MM.1S (cell line): ENCODE measurements at regions not wholly inside any gene's neighbourhood (a gene's known extent, or its start where the extent isn't known, plus 50 kb on each side); places are given as distances from the start of the nearest gene placed in this dataset.

ENCODE experiments used
- DNase-seq: peaks from one replicate; pipeline ENCODE4 v3.0.0-alpha.2; 2015
- H2AFZ ChIP-seq: fragments of 300-600 bp; sonication (generic); 2 replicates; pipeline ENCODE4 v1.6.0; 2016; ENCODE audit warnings: antibody characterized with exemption, low read length
- H3F3A ChIP-seq: fragments of 300-600 bp; sonication (generic); 2 replicates; pipeline ENCODE4 v1.6.1; 2016; ENCODE audit warnings: mild to moderate bottlenecking, antibody characterized with exemption, low read length, moderate library complexity, mixed read lengths; ENCODE audit not compliant: insufficient read depth
- H3K27ac ChIP-seq: fragments of 300-600 bp; sonication (generic); 2 replicates; pipeline ENCODE4 v1.5.1; 2016; ENCODE audit warnings: mild to moderate bottlenecking, low read length
- H3K27me3 ChIP-seq: fragments of 300-600 bp; sonication (generic); replicated peaks from 2 replicates; pipeline ENCODE4 v1.6.0; 2016; ENCODE audit warnings: low read length; ENCODE audit not compliant: insufficient read depth
- H3K36me3 ChIP-seq: fragments of 300-600 bp; sonication (generic); replicated peaks from 2 replicates; pipeline ENCODE4 v1.6.1; 2016; ENCODE audit warnings: mild to moderate bottlenecking, low read length, mixed read lengths; ENCODE audit not compliant: insufficient read depth
- H3K4me1 ChIP-seq: fragments of 300-600 bp; sonication (generic); 2 replicates; pipeline ENCODE4 v1.6.1; 2016; ENCODE audit warnings: low read length, mixed read lengths
- H3K4me2 ChIP-seq: fragments of 300-600 bp; sonication (generic); 2 replicates; pipeline ENCODE4 v1.6.0; 2016; ENCODE audit warnings: low read depth, low read length
- H3K4me3 ChIP-seq: fragments of 300-600 bp; sonication (generic); 2 replicates; pipeline ENCODE4 v1.5.1; 2016; ENCODE audit warnings: low read length, mixed read lengths
- H3K79me2 ChIP-seq: fragments of 300-600 bp; sonication (generic); 2 replicates; pipeline ENCODE4 v1.6.1; 2016; ENCODE audit warnings: mixed run types, low read length, mixed read lengths
- H3K9ac ChIP-seq: fragments of 300-600 bp; sonication (generic); 2 replicates; pipeline ENCODE4 v1.6.1; 2016; ENCODE audit warnings: low read length, mixed read lengths
- H3K9me2 ChIP-seq: fragments of 300-600 bp; sonication (generic); replicated peaks from 2 replicates; pipeline ENCODE4 v1.6.1; 2016; ENCODE audit warnings: mild to moderate bottlenecking, low read length, mixed read lengths; ENCODE audit not compliant: insufficient read depth
- H3K9me3 ChIP-seq: fragments of 300-600 bp; sonication (generic); replicated peaks from 2 replicates; pipeline ENCODE4 v1.6.1; 2016; ENCODE audit warnings: mild to moderate bottlenecking, low read length, mixed read lengths; ENCODE audit not compliant: insufficient read depth
- H4K20me1 ChIP-seq: fragments of 300-600 bp; sonication (generic); 2 replicates; pipeline ENCODE4 v1.6.1; 2016; ENCODE audit warnings: mild to moderate bottlenecking, low read length, moderate library complexity, mixed read lengths; ENCODE audit not compliant: insufficient read depth
- CTCF ChIP-seq: fragments of 300-600 bp; sonication (generic); IDR thresholded peaks from 2 replicates; pipeline ENCODE4 v1.5.1; 2016; ENCODE audit warnings: antibody characterized with exemption, low read length, mixed read lengths
- EZH2 ChIP-seq: fragments of 300-600 bp; sonication (generic); optimal IDR thresholded peaks from 2 replicates; pipeline ENCODE3; 2017; ENCODE audit warnings: low read depth, mild to moderate bottlenecking, antibody characterized with exemption, low read length, mixed read lengths
- EZH2phosphoT487 ChIP-seq: fragments of 300-600 bp; sonication (generic); IDR thresholded peaks from 2 replicates; pipeline ENCODE4 v1.6.1; 2018; ENCODE audit warnings: antibody characterized with exemption, low read length

- Histone ChIP-seq H3K36me3 (no peaks in the 10 kb centered on the region), H3F3A (no peaks in the 10 kb centered on the region), H3K79me2 (no peaks in the 10 kb centered on the region), H3K9me3 (no peaks in the 10 kb centered on the region), H3K27ac (no peak overlapping the region), H2AFZ (no peak overlapping the region), H3K9me2 (no peaks in the 10 kb centered on the region), H3K4me3 (no peak overlapping the region), H3K4me2 (no peak overlapping the region), H3K4me1 (no peaks in the 10 kb centered on the region), H4K20me1 (no peaks in the 10 kb centered on the region), H3K9ac (no peak overlapping the region), H3K27me3 (no peaks in the 10 kb centered on the region)
- DNase-seq, result no peak
- TF ChIP-seq EZH2phosphoT487 (no peak), CTCF (no peak), EZH2 (no peak)
Measured at GRCh38 chr5:2888520-2889060, 137.1 kb upstream of the IRX2 start.

GRCh38 chr5:2887481-2888348 lies 136.2 kb upstream of the IRX2 start:
- DNase-seq, result no peak
- Histone ChIP-seq H3K9me2 (no peaks in the 10 kb centered on the region), H2AFZ (no peak overlapping the region), H3K4me3 (no peak overlapping the region), H3K27me3 (no peaks in the 10 kb centered on the region), H3K4me1 (no peaks in the 10 kb centered on the region), H3K79me2 (no peaks in the 10 kb centered on the region), H3K36me3 (no peaks in the 10 kb centered on the region), H3K4me2 (no peak overlapping the region), H3K9ac (no peak overlapping the region), H3K27ac (no peak overlapping the region), H3K9me3 (no peaks in the 10 kb centered on the region), H3F3A (no peaks in the 10 kb centered on the region), H4K20me1 (no peaks in the 10 kb centered on the region)
- no peak for TF ChIP-seq EZH2phosphoT487
- TF ChIP-seq EZH2, result no peak
- TF ChIP-seq CTCF, result no peak

GRCh38 chr5:2886531-2886930 lies 135.1 kb upstream of the IRX2 start:
- DNase-seq, result no peak

More at GRCh38 chr5:2886531-2886930, 135.1 kb upstream of the IRX2 start:
- no peaks in the 10 kb centered on the region for H3K79me2 ChIP-seq
- H3K27ac ChIP-seq, result no peak overlapping the region
- no peak for TF ChIP-seq EZH2phosphoT487
- no peak for TF ChIP-seq EZH2
- no peak for TF ChIP-seq CTCF
- no peak overlapping the region for H3K9ac ChIP-seq
- H3K4me2 ChIP-seq, result no peak overlapping the region
- no peaks in the 10 kb centered on the region for H3K36me3 ChIP-seq
- H3K9me3 ChIP-seq, result no peaks in the 10 kb centered on the region
- no peak overlapping the region for H3K4me3 ChIP-seq
- no peaks in the 10 kb centered on the region for H3K9me2 ChIP-seq
- no peaks in the 10 kb centered on the region for H3F3A ChIP-seq
- no peaks in the 10 kb centered on the region for H4K20me1 ChIP-seq
- no peaks in the 10 kb centered on the region for H3K27me3 ChIP-seq
- no peak overlapping the region for H2AFZ ChIP-seq
- no peaks in the 10 kb centered on the region for H3K4me1 ChIP-seq
